CD14-positive monocyte (primary cell): ENCODE measurements at regions not wholly inside any gene's neighbourhood (a gene's known extent, or its start where the extent isn't known, plus 50 kb on each side); places are given as distances from the start of the nearest gene placed in this dataset.

Source experiments
- DNase-seq, 3 donors: peaks; one replicate each; pipeline ENCODE4 v3.0.0-alpha.2; 2011 to 2022
- H2AFZ ChIP-seq: 2 replicates; pipeline ENCODE4 v1.6.0; 2012; ENCODE audit warnings: mild to moderate bottlenecking, low read depth, low read length, inconsistent platforms; ENCODE audit not compliant: insufficient read depth, poor library complexity, severe bottlenecking
- H3K27ac ChIP-seq, 2 donors: 1 replicate in 1 of 2; 2 replicates in 1 of 2; pipeline ENCODE4 v1.5.1; 2012 to 2013; ENCODE audit warnings: low read length in 2 of 2, control low read depth in 1 of 2, inconsistent platforms in 1 of 2, low read depth in 1 of 2, mild to moderate bottlenecking in 1 of 2
- H3K27me3 ChIP-seq, 2 donors: one replicate each; pipeline versions ENCODE4 v1.6.0 to v1.6.1; 2011 to 2013; ENCODE audit warnings: low read length in 2 of 2; ENCODE audit not compliant: control insufficient read depth in 2 of 2, insufficient read depth in 2 of 2
- H3K36me3 ChIP-seq, 2 donors: replicated peaks in 1 of 2; 1 replicate in 1 of 2; 2 replicates in 1 of 2; pipeline versions ENCODE4 v1.5.1 to v1.6.1; 2012 to 2013; ENCODE audit warnings: low read length in 2 of 2, control low read depth in 1 of 2, inconsistent platforms in 1 of 2, mild to moderate bottlenecking in 1 of 2; ENCODE audit not compliant: insufficient read depth in 2 of 2, control insufficient read depth in 1 of 2
- H3K4me1 ChIP-seq, 2 donors: 1 replicate in 1 of 2; 2 replicates in 1 of 2; pipeline versions ENCODE4 v1.5.1 to v1.6.1; 2012 to 2013; ENCODE audit warnings: low read length in 2 of 2, control low read depth in 1 of 2, inconsistent platforms in 1 of 2, mild to moderate bottlenecking in 1 of 2, moderate library complexity in 1 of 2; ENCODE audit not compliant: insufficient read depth in 2 of 2, control insufficient read depth in 1 of 2
- H3K4me2 ChIP-seq: replicated peaks from 2 replicates; pipeline ENCODE3; 2012; ENCODE audit warnings: low read length, moderate library complexity, mild to moderate bottlenecking; ENCODE audit not compliant: poor library complexity, severe bottlenecking; ENCODE audit errors: extremely low read depth
- H3K4me3 ChIP-seq, 3 experiments: fragments of 200-600 bp in 1 of 3; sonication (generic) in 1 of 3; replicated peaks in 1 of 3; 1 replicate in 2 of 3; 2 replicates in 1 of 3; pipeline ENCODE4 v1.5.1; 2011 to 2013; ENCODE audit warnings: low read length in 3 of 3, mild to moderate bottlenecking in 3 of 3, control low read depth in 2 of 3, low read depth in 2 of 3, inconsistent platforms in 1 of 3, moderate library complexity in 1 of 3
- H3K79me2 ChIP-seq: 2 replicates; pipeline ENCODE4 v1.6.0; 2012; ENCODE audit warnings: mild to moderate bottlenecking, control low read depth, inconsistent platforms, low read length, moderate library complexity; ENCODE audit not compliant: insufficient read depth
- H3K9ac ChIP-seq: 2 replicates; pipeline ENCODE4 v1.6.0; 2017; ENCODE audit warnings: low read length, mild to moderate bottlenecking; ENCODE audit not compliant: insufficient read depth, poor library complexity, severe bottlenecking
- H3K9me3 ChIP-seq, 2 donors: replicated peaks in 1 of 2; 1 replicate in 1 of 2; 2 replicates in 1 of 2; pipeline versions ENCODE4 v1.5.1 to v1.6.1; 2012 to 2013; ENCODE audit warnings: low read length in 2 of 2, control low read depth in 1 of 2; ENCODE audit not compliant: control insufficient read depth in 1 of 2, insufficient read depth in 1 of 2
- H4K20me1 ChIP-seq: 2 replicates; pipeline ENCODE4 v1.6.0; 2012; ENCODE audit warnings: mild to moderate bottlenecking, low read length, control low read depth, moderate library complexity; ENCODE audit not compliant: insufficient read depth
- H3K27ac Mint-ChIP-seq, 7 donors: one replicate each; pipeline ENCODE4 v1.8.0; 2020; ENCODE audit warnings: mild to moderate bottlenecking in 7 of 7, mixed read lengths in 7 of 7, moderate library complexity in 6 of 7, inconsistent platforms in 2 of 7
- H3K27me3 Mint-ChIP-seq, 3 donors: one replicate each; pipeline ENCODE4 v1.8.0; 2021 to 2022; ENCODE audit warnings: low read depth in 3 of 3, mild to moderate bottlenecking in 3 of 3, mixed read lengths in 3 of 3, moderate library complexity in 3 of 3, inconsistent platforms in 1 of 3
- H3K36me3 Mint-ChIP-seq, 2 donors: one replicate each; pipeline ENCODE4 v1.8.0; 2020; ENCODE audit warnings: mixed read lengths in 2 of 2, inconsistent platforms in 1 of 2, mild to moderate bottlenecking in 1 of 2
- H3K4me1 Mint-ChIP-seq: one replicate; pipeline ENCODE4 v1.8.0; 2020; ENCODE audit warnings: mild to moderate bottlenecking, mixed read lengths
- H3K4me3 Mint-ChIP-seq, 2 donors: one replicate each; pipeline ENCODE4 v1.8.0; 2020; ENCODE audit warnings: mild to moderate bottlenecking in 2 of 2, mixed read lengths in 2 of 2, moderate library complexity in 1 of 2
- H3K9me3 Mint-ChIP-seq, 7 donors: one replicate each; pipeline ENCODE4 v1.8.0; 2020 to 2022; ENCODE audit warnings: mixed read lengths in 7 of 7, mild to moderate bottlenecking in 6 of 7, moderate library complexity in 6 of 7, inconsistent platforms in 2 of 7
- CTCF ChIP-seq: fragments of 200-600 bp; IDR thresholded peaks from one replicate; pipeline ENCODE4 v1.8.0; 2022; ENCODE audit warnings: antibody characterized with exemption, mild to moderate bottlenecking
- WGBS: methylation state at CpG from one replicate; pipeline ENCODE4 v1.1.5; 2013; ENCODE audit warnings: missing lambda C conversion rate; ENCODE audit not compliant: insufficient coverage; 5-methylcytosine and 5-hydroxymethylcytosine counted together
- intact Hi-C, 2 donors: fragments of 100-400 bp; cut with micrococcal nuclease; formaldehyde crosslinking; loops; one replicate each; pipeline versions ENCODE4 v1.15.0 to v1.15.1; 2023

- H3K36me3 ChIP-seq = no peaks in the 10 kb centered on the region
- H3K27ac ChIP-seq = no peak overlapping the region
- H3K4me2 ChIP-seq = no peak overlapping the region
- Mint-ChIP-seq H3K9me3 (peaks cover 0 to 10% (median 3%) of the 10 kb centered on the region in 7 donors), H3K4me1 (no peaks in the 10 kb centered on the region), H3K27ac (no peak overlapping the region), H3K27me3 (peaks cover 1 to 6% (median 3%) of the 10 kb centered on the region in 3 donors), H3K36me3 (no peaks in the 10 kb centered on the region), H3K4me3 (no peak overlapping the region)
- H3K27me3 ChIP-seq = no peaks in the 10 kb centered on the region
- TF ChIP-seq CTCF = no peak
- DNase-seq = no peak
- intact Hi-C loops = no loop called here
- H3K9ac ChIP-seq = no peak overlapping the region
- H2AFZ ChIP-seq = no peak overlapping the region
- H4K20me1 ChIP-seq = no peaks in the 10 kb centered on the region
- H3K9me3 ChIP-seq = peaks cover 0 to 10% of the 10 kb centered on the region in 2 donors
- no peaks in the 10 kb centered on the region for H3K4me1 ChIP-seq
- 74% methylated on average over 13 of the region's 13 CpGs for WGBS
- no peak overlapping the region for H3K4me3 ChIP-seq
- H3K79me2 ChIP-seq = no peaks in the 10 kb centered on the region
These were observed 265.0 kb upstream of the IRX4 start for GRCh38 chr5:2147504-2148311.

GRCh38 chr5:2143646-2144353 is 261.1 kb upstream of the IRX4 start:
- H3K9me3 Mint-ChIP-seq = peaks cover 0 to 13% (median 3%) of the 10 kb centered on the region in 7 donors
- Histone ChIP-seq H3K9ac (no peak overlapping the region), H2AFZ (no peak overlapping the region), H3K4me3 (no peak overlapping the region), H3K4me1 (no peaks in the 10 kb centered on the region), H3K9me3 (peaks cover 0 to 3% of the 10 kb centered on the region in 2 donors), H3K4me2 (no peak overlapping the region), H3K27ac (no peak overlapping the region), H3K79me2 (no peaks in the 10 kb centered on the region), H3K27me3 (no peaks in the 10 kb centered on the region), H3K36me3 (no peaks in the 10 kb centered on the region), H4K20me1 (no peaks in the 10 kb centered on the region)
- DNase-seq = no peak
- H3K27me3 Mint-ChIP-seq = peaks cover 4 to 5% (median 4%) of the 10 kb centered on the region in 3 donors
- 94% methylated on average over 7 of the region's 12 CpGs for WGBS
- H3K4me1 Mint-ChIP-seq = no peaks in the 10 kb centered on the region
- no peak overlapping the region for H3K27ac Mint-ChIP-seq
- no peaks in the 10 kb centered on the region for H3K36me3 Mint-ChIP-seq
- no peak for TF ChIP-seq CTCF
- no peak overlapping the region for H3K4me3 Mint-ChIP-seq
- intact Hi-C loops = no loop called here
